IMR-90 (cell line): ENCODE measurements at regions not wholly inside any gene's neighbourhood (a gene's known extent, or its start where the extent isn't known, plus 50 kb on each side); places are given as distances from the start of the nearest gene placed in this dataset.
A peak's percentile ranks its signal among the peaks of the same experiment; 100 is the strongest.

Source experiments
- BHLHE40 ChIP-seq: fragments of 150-350 bp; IDR thresholded peaks from 2 replicates; pipeline ENCODE4 v1.6.1; 2016; ENCODE audit warnings: mild to moderate bottlenecking, low read depth, low read length
- CEBPB ChIP-seq: IDR thresholded peaks from 2 replicates; pipeline ENCODE4 v1.6.1; 2012; ENCODE audit warnings: low read depth, low read length, improper control_type of control experiment
- CHD1 ChIP-seq: IDR thresholded peaks from 2 replicates; pipeline ENCODE4 v1.6.1; 2012; ENCODE audit warnings: low read depth, low read length, improper control_type of control experiment
- FOS ChIP-seq: fragments of 150-350 bp; IDR thresholded peaks from 2 replicates; pipeline ENCODE4 v1.6.1; 2016; ENCODE audit warnings: low read depth, low read length
- MAFK ChIP-seq: IDR thresholded peaks from 2 replicates; pipeline ENCODE4 v1.6.1; 2012; ENCODE audit warnings: low read depth, low read length, improper control_type of control experiment
- POLR2A ChIP-seq: IDR thresholded peaks from 2 replicates; pipeline ENCODE4 v1.6.1; 2012; ENCODE audit warnings: mild to moderate bottlenecking, low read depth, low read length
- RAD21 ChIP-seq: IDR thresholded peaks from 2 replicates; pipeline ENCODE4 v1.6.1; 2012; ENCODE audit warnings: low read length, improper control_type of control experiment
- RCOR1 ChIP-seq: IDR thresholded peaks from 2 replicates; pipeline ENCODE4 v1.6.1; 2012; ENCODE audit warnings: mild to moderate bottlenecking, low read length, improper control_type of control experiment; ENCODE audit not compliant: insufficient replicate concordance
- RFX5 ChIP-seq: IDR thresholded peaks from 2 replicates; pipeline ENCODE4 v1.8.0; 2012; ENCODE audit warnings: low read depth, mild to moderate bottlenecking, low read length, moderate library complexity
- SMC3 ChIP-seq: fragments of 150-350 bp; IDR thresholded peaks from 2 replicates; pipeline ENCODE4 v1.6.1; 2016; ENCODE audit warnings: low read depth, mild to moderate bottlenecking, antibody characterized with exemption, low read length, moderate library complexity
- TF ChIP-seq, protein P1 (sequence below): conservative IDR thresholded peaks from 2 replicates; pipeline ENCODE4 v1.5.1; 2012; ENCODE audit warnings: mild to moderate bottlenecking, low read depth, low read length, improper control_type of control experiment
- TF ChIP-seq, protein P2 (sequence below): fragments of 150-350 bp; IDR thresholded peaks from 2 replicates; pipeline ENCODE4 v1.6.1; 2017; ENCODE audit warnings: mild to moderate bottlenecking, antibody characterized with exemption, low read length, low read depth

DNA sequence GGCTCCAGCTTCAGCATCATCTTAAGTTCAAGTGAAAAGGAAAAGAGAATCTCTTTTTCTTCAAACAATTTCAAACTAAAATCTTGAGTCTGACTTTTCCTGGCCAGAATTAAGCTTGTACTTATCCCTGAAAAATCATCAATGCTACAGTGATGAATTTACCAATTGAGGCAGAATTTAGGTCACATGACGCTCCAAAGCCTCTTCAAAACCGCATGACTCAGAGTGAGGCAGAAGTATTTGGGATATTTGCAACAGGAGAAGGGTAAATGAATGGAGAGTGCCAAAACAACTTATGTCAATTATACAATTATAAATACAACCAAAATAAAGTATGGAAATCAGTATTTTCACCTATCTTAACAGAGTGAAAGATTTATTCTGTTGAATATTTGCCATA, 515.5 kb downstream of the COL12A1 start:
- TF ChIP-seq, protein P1, sequence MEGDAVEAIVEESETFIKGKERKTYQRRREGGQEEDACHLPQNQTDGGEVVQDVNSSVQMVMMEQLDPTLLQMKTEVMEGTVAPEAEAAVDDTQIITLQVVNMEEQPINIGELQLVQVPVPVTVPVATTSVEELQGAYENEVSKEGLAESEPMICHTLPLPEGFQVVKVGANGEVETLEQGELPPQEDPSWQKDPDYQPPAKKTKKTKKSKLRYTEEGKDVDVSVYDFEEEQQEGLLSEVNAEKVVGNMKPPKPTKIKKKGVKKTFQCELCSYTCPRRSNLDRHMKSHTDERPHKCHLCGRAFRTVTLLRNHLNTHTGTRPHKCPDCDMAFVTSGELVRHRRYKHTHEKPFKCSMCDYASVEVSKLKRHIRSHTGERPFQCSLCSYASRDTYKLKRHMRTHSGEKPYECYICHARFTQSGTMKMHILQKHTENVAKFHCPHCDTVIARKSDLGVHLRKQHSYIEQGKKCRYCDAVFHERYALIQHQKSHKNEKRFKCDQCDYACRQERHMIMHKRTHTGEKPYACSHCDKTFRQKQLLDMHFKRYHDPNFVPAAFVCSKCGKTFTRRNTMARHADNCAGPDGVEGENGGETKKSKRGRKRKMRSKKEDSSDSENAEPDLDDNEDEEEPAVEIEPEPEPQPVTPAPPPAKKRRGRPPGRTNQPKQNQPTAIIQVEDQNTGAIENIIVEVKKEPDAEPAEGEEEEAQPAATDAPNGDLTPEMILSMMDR = no peak
- no peak for TF ChIP-seq CEBPB
- TF ChIP-seq POLR2A = no peak
- no peak for TF ChIP-seq RAD21
- TF ChIP-seq, protein P2, sequence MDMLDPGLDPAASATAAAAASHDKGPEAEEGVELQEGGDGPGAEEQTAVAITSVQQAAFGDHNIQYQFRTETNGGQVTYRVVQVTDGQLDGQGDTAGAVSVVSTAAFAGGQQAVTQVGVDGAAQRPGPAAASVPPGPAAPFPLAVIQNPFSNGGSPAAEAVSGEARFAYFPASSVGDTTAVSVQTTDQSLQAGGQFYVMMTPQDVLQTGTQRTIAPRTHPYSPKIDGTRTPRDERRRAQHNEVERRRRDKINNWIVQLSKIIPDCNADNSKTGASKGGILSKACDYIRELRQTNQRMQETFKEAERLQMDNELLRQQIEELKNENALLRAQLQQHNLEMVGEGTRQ = peak; percentile 76
- no peak for TF ChIP-seq SMC3
- no peak for TF ChIP-seq CHD1
- TF ChIP-seq MAFK = no peak
- no peak for TF ChIP-seq BHLHE40
- TF ChIP-seq FOS = no peak
- TF ChIP-seq RFX5 = no peak
- TF ChIP-seq RCOR1 = no peak
